Mesendoderm (in vitro differentiated cells): ENCODE measurements at regions not wholly inside any gene's neighbourhood (a gene's known extent, or its start where the extent isn't known, plus 50 kb on each side); places are given as distances from the start of the nearest gene placed in this dataset.

Source experiments
- DNase-seq: peaks from one replicate; pipeline ENCODE4 v3.0.0; 2013
- H2AK5ac ChIP-seq: 2 replicates; pipeline ENCODE4 v1.6.1; 2013; ENCODE audit warnings: low read length, inconsistent platforms
- H2BK120ac ChIP-seq: 2 replicates; pipeline ENCODE4 v1.6.1; 2013; ENCODE audit warnings: low read depth, mild to moderate bottlenecking, low read length, moderate library complexity, mixed read lengths
- H2BK15ac ChIP-seq: replicated peaks from 2 replicates; pipeline ENCODE4 v1.6.1; 2013; ENCODE audit warnings: low read depth, mild to moderate bottlenecking, moderate library complexity
- H2BK5ac ChIP-seq: 2 replicates; pipeline ENCODE4 v1.6.1; 2013; ENCODE audit warnings: low read length, inconsistent platforms
- H3K18ac ChIP-seq: 2 replicates; pipeline ENCODE4 v1.6.1; 2013; ENCODE audit warnings: mild to moderate bottlenecking, low read length, mixed read lengths
- H3K23ac ChIP-seq: one replicate; pipeline ENCODE4 v1.6.1; 2013; ENCODE audit warnings: low read length
- H3K27ac ChIP-seq: 2 replicates; pipeline ENCODE4 v1.5.1; 2013; ENCODE audit warnings: low read depth, mild to moderate bottlenecking, inconsistent platforms, low read length, moderate library complexity
- H3K27me3 ChIP-seq: 2 replicates; pipeline ENCODE4 v1.6.1; 2013; ENCODE audit warnings: low read length, control low read depth, mild to moderate bottlenecking, inconsistent platforms; ENCODE audit not compliant: insufficient read depth, poor library complexity
- H3K36me3 ChIP-seq: 2 replicates; pipeline ENCODE4 v1.6.1; 2013; ENCODE audit warnings: low read length, inconsistent platforms; ENCODE audit not compliant: control insufficient read depth, insufficient read depth
- H3K4ac ChIP-seq: one replicate; pipeline ENCODE4 v1.6.1; 2013; ENCODE audit warnings: low read depth, mild to moderate bottlenecking, low read length, moderate library complexity
- H3K4me1 ChIP-seq: 2 replicates; pipeline ENCODE4 v1.6.1; 2013; ENCODE audit warnings: low read depth, low read length, inconsistent platforms; ENCODE audit not compliant: control insufficient read depth
- H3K4me2 ChIP-seq: 2 replicates; pipeline ENCODE4 v1.6.1; 2013; ENCODE audit warnings: low read length
- H3K4me3 ChIP-seq: 2 replicates; pipeline ENCODE4 v1.5.1; 2013; ENCODE audit warnings: mild to moderate bottlenecking, low read length
- H3K56ac ChIP-seq: one replicate; pipeline ENCODE4 v1.6.1; 2013; ENCODE audit warnings: low read length
- H3K79me1 ChIP-seq: 2 replicates; pipeline ENCODE4 v1.6.1; 2013; ENCODE audit warnings: low read length, inconsistent platforms
- H3K79me2 ChIP-seq: 2 replicates; pipeline ENCODE4 v1.6.1; 2013; ENCODE audit warnings: mild to moderate bottlenecking, low read length; ENCODE audit not compliant: control insufficient read depth, insufficient read depth
- H3K9ac ChIP-seq: 2 replicates; pipeline ENCODE4 v1.6.1; 2013; ENCODE audit warnings: low read length, inconsistent platforms
- H4K5ac ChIP-seq: one replicate; pipeline ENCODE4 v1.6.1; 2013; ENCODE audit warnings: low read length
- H4K8ac ChIP-seq: one replicate; pipeline ENCODE4 v1.6.1; 2013; ENCODE audit warnings: low read depth, mild to moderate bottlenecking, control low read depth, low read length, moderate library complexity
- WGBS: extraction: QIAGEN DNeasy Blood & Tissue Kit; methylation state at CpG from one replicate; pipeline ENCODE4 v1.1.7; 2013; ENCODE audit warnings: low lambda C conversion rate, missing lambda C conversion rate; ENCODE audit not compliant: insufficient coverage; ENCODE audit errors: extremely low coverage; 5-methylcytosine and 5-hydroxymethylcytosine counted together

DNA sequence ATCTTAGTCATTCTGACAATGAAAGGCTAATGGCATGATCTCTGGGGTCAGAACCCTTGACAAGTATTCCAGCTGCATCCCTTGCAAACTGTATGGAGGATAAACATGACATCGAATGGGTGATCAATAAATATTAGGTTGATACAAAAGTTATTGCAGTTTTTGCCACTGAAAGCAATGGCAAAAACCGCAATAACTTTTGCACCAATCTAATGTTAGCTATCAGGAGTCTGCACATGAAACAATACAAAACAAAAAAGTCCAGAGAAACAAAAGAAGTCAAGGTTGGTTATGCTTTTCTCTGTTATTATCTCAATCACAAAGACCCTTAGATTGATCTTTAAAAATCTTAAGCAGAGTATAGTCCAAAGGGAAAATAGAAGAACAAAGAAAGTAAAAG lies 292.7 kb downstream of the DUSP10 start:
- Histone ChIP-seq H3K36me3 (no peaks in the 10 kb centered on the region), H2BK120ac (no peak overlapping the region), H3K4me3 (no peak overlapping the region), H3K18ac (no peak overlapping the region), H4K5ac (no peak overlapping the region), H3K4ac (no peak overlapping the region), H3K9ac (no peak overlapping the region), H3K56ac (no peak overlapping the region), H3K4me1 (no peaks in the 10 kb centered on the region), H3K79me2 (no peaks in the 10 kb centered on the region), H3K4me2 (no peak overlapping the region), H2BK15ac (no peak overlapping the region), H2BK5ac (no peak overlapping the region), H3K27ac (no peak overlapping the region), H4K8ac (no peak overlapping the region), H3K23ac (no peak overlapping the region), H3K27me3 (no peaks in the 10 kb centered on the region), H2AK5ac (no peak overlapping the region), H3K79me1 (no peaks in the 10 kb centered on the region)
- no CpG with 5 or more reads among the region's 2 CpGs for WGBS
- DNase-seq = no peak

DNA sequence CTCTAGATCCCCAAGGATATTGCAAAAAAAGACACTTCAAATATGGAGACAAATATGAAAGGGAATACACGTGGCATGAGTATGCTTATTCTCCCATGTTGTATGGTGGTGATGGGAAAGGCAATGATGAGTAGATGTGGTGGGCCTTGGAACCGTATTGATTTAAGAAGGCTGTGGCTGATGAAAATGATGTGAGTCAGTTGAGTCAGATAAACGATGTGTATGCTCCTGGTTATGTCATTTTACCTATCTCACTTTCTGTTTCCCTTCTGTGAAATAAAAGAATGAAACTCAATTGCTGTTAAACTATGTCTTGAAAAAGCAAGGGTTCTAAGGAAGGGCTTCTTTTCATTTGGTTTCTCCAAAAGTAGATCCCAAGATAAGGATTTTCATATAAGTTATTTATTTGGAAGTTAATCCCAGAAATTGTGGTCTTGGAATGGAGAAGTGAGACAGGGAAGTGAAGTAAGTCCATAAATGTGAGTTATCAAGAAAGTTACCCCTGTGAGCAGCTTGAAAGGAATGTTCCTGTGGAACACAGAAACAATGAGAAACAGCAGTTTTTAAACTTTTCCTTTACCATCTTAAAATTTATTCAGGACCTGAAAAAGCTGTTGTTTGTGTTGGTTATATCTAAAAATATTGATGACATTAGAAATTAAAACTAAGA lies 292.0 kb downstream of the DUSP10 start:
- H3K79me1 ChIP-seq = no peaks in the 10 kb centered on the region
- no peak overlapping the region for H2AK5ac ChIP-seq
- H3K4ac ChIP-seq = no peak overlapping the region
- H3K79me2 ChIP-seq = no peaks in the 10 kb centered on the region
- no peak overlapping the region for H2BK120ac ChIP-seq
- H3K36me3 ChIP-seq = no peaks in the 10 kb centered on the region
- no peak overlapping the region for H2BK5ac ChIP-seq
- H3K27me3 ChIP-seq = no peaks in the 10 kb centered on the region
- no peak overlapping the region for H3K4me3 ChIP-seq
- no peak overlapping the region for H3K27ac ChIP-seq
- no peak overlapping the region for H3K9ac ChIP-seq
- no peak for DNase-seq
- no CpG with 5 or more reads among the region's 3 CpGs for WGBS
- no peak overlapping the region for H3K4me2 ChIP-seq
- no peak overlapping the region for H2BK15ac ChIP-seq
- H4K5ac ChIP-seq = no peak overlapping the region
- H4K8ac ChIP-seq = no peak overlapping the region
- H3K18ac ChIP-seq = no peak overlapping the region
- no peak overlapping the region for H3K56ac ChIP-seq
- H3K4me1 ChIP-seq = no peaks in the 10 kb centered on the region
- H3K23ac ChIP-seq = no peak overlapping the region

DNA sequence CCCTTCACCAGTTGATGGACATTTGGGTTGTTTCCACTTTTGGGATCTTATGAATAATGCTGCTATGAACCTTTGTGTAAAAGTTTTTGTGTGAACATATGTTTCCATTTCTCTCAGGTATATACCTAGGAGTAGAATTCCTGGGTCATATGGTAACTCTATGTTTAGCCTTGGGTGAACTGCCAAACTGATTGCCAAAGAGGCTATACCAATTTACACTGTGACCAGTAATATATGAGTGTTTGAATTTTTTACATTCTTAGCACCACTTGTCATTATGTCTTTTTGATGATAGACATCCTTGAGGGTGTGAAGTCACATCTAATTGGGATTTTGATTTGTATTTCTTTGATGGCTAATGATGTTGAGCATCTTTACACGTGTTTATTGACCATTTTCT lies 290.1 kb downstream of the DUSP10 start:
- no peak for DNase-seq
- H3K18ac ChIP-seq = no peak overlapping the region
- WGBS = no CpG with 5 or more reads among the region's 1 CpG
- H3K4me3 ChIP-seq = no peak overlapping the region
- no peak overlapping the region for H4K8ac ChIP-seq
- no peak overlapping the region for H3K27ac ChIP-seq
- no peak overlapping the region for H2AK5ac ChIP-seq
- no peaks in the 10 kb centered on the region for H3K79me1 ChIP-seq
- H3K4me2 ChIP-seq = no peak overlapping the region
- H3K9ac ChIP-seq = no peak overlapping the region
- no peak overlapping the region for H2BK120ac ChIP-seq
- H3K4me1 ChIP-seq = no peaks in the 10 kb centered on the region
- H3K4ac ChIP-seq = no peak overlapping the region
- no peaks in the 10 kb centered on the region for H3K79me2 ChIP-seq
- H3K36me3 ChIP-seq = no peaks in the 10 kb centered on the region
- no peaks in the 10 kb centered on the region for H3K27me3 ChIP-seq
- no peak overlapping the region for H2BK15ac ChIP-seq
- no peak overlapping the region for H3K23ac ChIP-seq
- no peak overlapping the region for H4K5ac ChIP-seq
- H3K56ac ChIP-seq = no peak overlapping the region
- no peak overlapping the region for H2BK5ac ChIP-seq

DNA sequence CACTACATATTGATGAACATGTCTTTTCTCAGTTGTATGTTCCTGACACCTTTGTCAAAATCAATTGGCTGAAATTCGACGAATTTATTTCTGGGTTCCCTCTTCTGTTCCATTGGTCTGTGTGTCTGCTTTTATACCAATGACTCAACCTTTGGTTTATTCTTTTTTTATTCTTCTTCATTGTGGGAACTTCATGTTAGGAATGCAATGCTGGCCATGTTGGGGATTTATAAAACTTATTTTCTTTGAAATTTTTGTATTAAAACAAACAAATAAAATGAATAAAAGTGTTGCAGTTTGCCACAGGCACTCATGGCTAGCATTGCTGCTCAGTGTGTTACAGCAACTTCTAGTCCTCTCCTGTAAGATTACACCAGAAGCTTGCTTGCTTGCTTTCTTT lies 287.8 kb downstream of the DUSP10 start:
- Histone ChIP-seq H3K4me3 (no peak overlapping the region), H4K8ac (no peak overlapping the region), H3K56ac (no peak overlapping the region), H4K5ac (no peak overlapping the region), H2AK5ac (no peak overlapping the region), H2BK120ac (no peak overlapping the region), H3K27me3 (no peaks in the 10 kb centered on the region), H3K4ac (no peak overlapping the region), H3K27ac (no peak overlapping the region), H3K9ac (no peak overlapping the region), H3K79me1 (no peaks in the 10 kb centered on the region), H3K18ac (no peak overlapping the region), H3K36me3 (no peaks in the 10 kb centered on the region), H3K79me2 (no peaks in the 10 kb centered on the region), H2BK15ac (no peak overlapping the region), H3K4me1 (no peaks in the 10 kb centered on the region), H2BK5ac (no peak overlapping the region), H3K4me2 (no peak overlapping the region), H3K23ac (no peak overlapping the region)
- WGBS = no CpG with 5 or more reads among the region's 2 CpGs
- DNase-seq = no peak

DNA sequence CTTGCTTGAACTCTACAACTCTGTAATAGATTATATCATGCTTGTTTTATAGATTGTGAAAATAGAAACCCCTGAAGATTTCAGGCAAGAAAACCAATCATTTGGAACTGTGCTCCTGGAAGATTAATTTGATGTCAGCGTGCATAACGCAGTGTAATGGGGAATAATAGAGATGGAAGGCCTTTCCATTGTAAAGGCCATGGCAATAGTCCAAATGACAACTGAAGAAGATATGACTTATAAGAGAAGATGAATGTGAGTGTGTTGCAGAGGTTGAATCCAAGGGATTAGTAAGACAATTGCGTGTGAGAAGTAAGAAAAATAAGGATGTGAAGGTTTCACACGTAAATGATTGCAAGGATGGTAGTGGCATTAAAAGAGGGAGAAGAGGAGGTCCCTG lies 285.0 kb downstream of the DUSP10 start:
- Histone ChIP-seq H3K27me3 (no peaks in the 10 kb centered on the region), H3K9ac (no peak overlapping the region), H3K18ac (no peak overlapping the region), H3K4me1 (no peaks in the 10 kb centered on the region), H2BK15ac (no peak overlapping the region), H3K4me3 (no peak overlapping the region), H3K36me3 (no peaks in the 10 kb centered on the region), H3K27ac (no peak overlapping the region), H3K23ac (no peak overlapping the region), H2BK120ac (no peak overlapping the region), H4K8ac (no peak overlapping the region), H3K79me1 (no peaks in the 10 kb centered on the region), H2AK5ac (no peak overlapping the region), H3K4me2 (no peak overlapping the region), H2BK5ac (no peak overlapping the region), H3K79me2 (no peaks in the 10 kb centered on the region), H4K5ac (no peak overlapping the region), H3K4ac (no peak overlapping the region), H3K56ac (no peak overlapping the region)
- DNase-seq = no peak
- 100% methylated on average over 2 of the region's 4 CpGs for WGBS
